HG02973 (cell line): ENCODE measurements at regions not wholly inside any gene's neighbourhood (a gene's known extent, or its start where the extent isn't known, plus 50 kb on each side); places are given as distances from the start of the nearest gene placed in this dataset.

Source experiments
- ATAC-seq: cut with Tn5 transposase; IDR thresholded peaks from one replicate; pipeline ENCODE4 v1.9.1; 2021; ENCODE audit warnings: moderate library complexity; ENCODE audit not compliant: unreplicated experiment

- no peak for ATAC-seq
Observed at GRCh38 chr2:12795851-12796250, 79.1 kb downstream of the TRIB2 start.

- ATAC-seq: no peak
Observed at GRCh38 chr2:12796657-12797056, 79.9 kb downstream of the TRIB2 start.

DNA sequence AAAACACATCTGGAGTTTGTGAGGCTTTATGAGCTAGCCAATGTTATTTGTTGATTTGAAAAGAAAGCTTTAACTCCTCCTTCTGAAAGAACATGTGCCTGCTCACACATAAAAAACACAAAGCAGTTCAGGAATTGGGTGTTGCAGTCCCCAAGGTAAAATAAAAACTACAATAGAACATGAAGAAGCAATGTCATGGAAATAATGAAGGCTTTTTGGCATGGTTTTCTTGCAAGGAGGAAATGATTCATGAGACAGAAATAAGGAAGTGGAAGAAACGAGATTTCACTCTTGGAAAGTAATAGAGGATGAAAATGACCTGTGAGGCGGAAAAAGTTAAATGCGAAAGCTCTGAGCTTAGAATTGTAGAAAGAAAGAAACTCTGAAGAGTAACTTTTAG lies 81.1 kb downstream of the TRIB2 start:
- no peak for ATAC-seq

DNA sequence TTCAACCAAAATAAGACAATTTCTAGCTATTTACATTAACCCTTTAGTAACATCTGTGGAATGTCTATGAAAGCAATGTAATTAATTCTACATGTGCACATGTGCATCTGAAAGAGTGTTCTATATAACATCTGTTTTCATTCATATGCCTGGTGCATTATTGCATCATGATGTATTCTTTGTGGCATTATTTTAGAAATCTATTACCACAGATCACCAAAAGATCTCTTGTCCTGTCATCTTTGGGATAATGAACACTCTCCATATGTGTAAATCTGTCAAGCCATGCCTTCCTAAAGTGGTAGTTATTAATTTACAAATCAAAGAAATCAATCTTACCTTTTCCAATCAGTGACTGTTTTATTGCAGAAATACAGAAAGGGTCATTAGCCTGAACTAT lies 86.9 kb downstream of the TRIB2 start:
- no peak for ATAC-seq

- no peak for ATAC-seq
Observed at GRCh38 chr2:12804091-12804856, 87.5 kb downstream of the TRIB2 start.

- ATAC-seq: no peak
Observed at GRCh38 chr2:12805033-12805432, 88.3 kb downstream of the TRIB2 start.

GRCh38 chr2:12806549-12807242 lies 90.0 kb downstream of the TRIB2 start:
- ATAC-seq: no peak

GRCh38 chr2:12807907-12808810 lies 91.4 kb downstream of the TRIB2 start:
- no peak for ATAC-seq

- ATAC-seq: no peak
Observed at GRCh38 chr2:12809526-12809925, 92.8 kb downstream of the TRIB2 start.

DNA sequence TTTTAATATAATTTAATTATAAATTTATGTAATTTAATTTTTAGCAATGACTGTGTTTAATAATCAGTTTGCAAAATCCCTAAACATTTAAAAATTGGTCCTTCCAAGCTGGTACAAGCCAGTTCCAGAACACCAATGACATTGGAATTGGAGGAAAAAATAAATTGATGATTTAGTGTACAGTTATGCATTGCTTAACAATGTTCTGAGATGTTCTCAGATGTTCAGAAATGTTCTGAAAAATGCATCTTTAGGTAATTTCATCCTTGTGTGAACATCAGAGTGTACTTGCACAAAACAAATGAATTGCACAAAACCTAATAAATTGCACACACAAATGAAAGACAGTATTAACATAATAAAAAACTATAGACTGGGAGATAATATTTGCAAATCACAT lies 95.2 kb downstream of the TRIB2 start:
- no peak for ATAC-seq

- ATAC-seq: no peak
Observed at GRCh38 chr2:12813166-12813565, 96.4 kb downstream of the TRIB2 start.

- ATAC-seq: no peak
Observed at GRCh38 chr2:12816379-12817306, 99.9 kb downstream of the TRIB2 start.

DNA sequence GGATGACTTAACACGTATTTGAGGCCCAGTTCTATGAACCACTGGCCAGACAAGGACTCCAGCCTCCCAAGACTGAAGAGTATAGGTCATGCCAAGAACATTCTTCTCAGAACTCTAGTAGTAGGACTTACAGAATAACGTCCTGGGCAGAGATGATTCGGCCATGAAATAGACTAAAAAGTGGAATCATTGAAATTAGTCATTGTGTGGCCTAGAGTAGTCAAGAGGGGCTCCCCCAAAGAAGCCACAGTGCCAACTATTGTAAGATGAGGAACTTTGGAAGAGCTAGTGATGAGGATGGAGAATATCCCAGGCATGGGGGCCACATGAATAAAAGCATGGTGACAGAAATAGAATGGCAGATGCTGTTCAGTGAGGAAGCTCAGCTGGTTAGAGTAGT lies 101.1 kb downstream of the TRIB2 start:
- no peak for ATAC-seq

- no peak for ATAC-seq
Observed at GRCh38 chr2:12818416-12819102, 101.8 kb downstream of the TRIB2 start.

DNA sequence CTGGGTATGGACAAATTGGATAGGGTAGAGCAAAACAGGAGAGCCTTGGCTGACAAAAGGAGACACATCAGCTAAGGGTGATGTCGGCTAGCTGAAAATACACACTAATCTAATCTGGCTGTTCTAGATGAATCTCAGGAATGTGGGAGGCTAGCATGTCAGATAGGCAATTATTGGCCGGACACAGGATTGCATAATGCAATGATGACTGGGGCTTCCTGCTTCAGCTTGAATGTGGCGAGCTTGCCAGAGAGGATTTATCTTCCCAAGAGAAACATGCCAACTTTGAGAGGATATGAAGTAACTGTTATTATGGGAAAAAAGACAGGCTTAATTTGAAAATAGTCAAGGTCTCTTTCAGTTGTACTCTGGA lies 102.4 kb downstream of the TRIB2 start:
- no peak for ATAC-seq

DNA sequence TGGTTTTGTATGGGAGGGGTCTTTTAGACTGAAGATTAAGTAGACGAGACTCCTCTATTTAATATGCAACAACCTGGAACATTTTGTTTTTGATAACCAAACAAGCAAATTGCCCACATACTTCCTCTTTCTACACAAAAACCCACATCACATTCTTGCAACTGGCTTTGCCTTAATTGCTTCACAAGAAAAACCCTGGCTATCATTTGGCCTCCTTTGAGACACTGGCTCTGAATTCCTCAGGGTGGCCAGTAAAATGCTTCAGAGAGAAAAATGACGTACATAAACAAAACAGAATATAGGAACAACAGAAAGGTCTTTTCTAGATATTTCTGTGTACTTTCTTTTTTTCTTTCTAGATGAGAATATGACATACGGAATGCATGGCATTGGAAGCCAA lies 103.0 kb downstream of the TRIB2 start:
- ATAC-seq: no peak

DNA sequence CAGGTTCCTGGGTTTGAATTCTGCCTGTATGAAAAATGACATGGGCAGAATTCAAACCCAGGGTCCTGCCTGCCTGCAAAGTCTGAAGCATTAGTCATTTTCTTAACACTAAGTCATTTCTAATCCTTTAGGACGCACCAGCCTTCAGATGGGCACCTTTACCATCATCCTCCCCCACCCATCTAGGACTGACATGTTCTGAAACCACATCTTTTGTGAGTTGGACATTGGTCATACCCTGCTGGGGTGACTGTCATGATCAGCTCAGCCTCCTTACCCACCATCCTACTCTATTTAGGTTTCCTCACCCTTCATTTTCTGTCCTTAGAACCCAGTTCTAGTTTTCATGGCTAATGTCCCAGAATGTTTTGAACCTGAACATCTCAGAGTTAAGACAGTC lies 104.9 kb downstream of the TRIB2 start:
- ATAC-seq: no peak

GRCh38 chr2:12824351-12824777 lies 107.6 kb downstream of the TRIB2 start:
- no peak for ATAC-seq

DNA sequence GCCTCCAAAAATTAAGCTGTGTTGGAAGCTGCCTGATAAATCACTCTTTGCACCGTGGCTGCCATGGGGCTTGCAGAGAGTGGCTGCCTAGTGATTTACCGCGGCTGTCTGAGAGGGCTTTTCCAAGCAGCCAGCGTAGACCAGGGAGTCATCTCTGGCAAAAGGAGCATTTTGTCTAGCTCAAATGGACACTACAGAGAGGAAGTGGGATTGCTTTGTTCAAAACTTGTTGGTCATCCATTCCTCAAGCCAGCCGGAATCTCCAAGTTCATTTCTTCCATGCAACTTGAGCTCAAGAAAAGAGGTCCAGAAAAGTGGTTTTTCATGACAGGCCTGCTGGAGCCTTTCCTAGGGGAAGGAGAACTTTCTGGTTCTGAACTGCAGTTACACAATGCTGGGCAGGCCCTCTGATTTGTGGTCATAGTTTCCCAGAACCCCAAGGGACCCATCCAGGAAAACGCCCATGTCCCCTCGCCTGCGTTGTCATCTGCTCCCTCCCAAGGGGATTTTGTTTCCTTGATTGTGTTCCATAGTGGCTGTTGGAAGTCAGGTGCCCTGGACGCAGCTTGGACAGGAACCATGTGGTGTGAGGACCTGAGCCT lies 108.1 kb downstream of the TRIB2 start:
- ATAC-seq: no peak

DNA sequence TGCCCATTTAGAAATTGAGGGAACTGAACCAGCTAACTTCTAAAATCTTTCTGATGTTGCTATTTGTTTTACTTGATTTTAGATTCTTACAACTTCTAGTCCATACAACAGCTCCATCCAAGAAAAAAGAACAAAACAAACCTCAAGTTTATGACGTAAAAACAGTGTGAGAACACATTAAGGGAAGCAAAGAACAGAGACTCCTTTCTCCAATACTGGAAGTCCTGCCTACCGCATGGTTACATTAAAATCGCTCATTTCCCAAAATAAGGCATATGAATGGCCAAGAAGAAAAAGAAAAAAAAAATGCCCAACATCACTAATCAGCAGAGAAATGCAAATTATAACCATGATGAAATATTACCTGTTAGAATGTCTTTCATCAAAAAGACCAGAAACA lies 110.0 kb downstream of the TRIB2 start:
- ATAC-seq: no peak
